NCI-H146 treated with DMSO at 0.1 percent for 48 hours (cell line): ENCODE measurements at regions not wholly inside any gene's neighbourhood (a gene's known extent, or its start where the extent isn't known, plus 50 kb on each side); places are given as distances from the start of the nearest gene placed in this dataset.
A peak's percentile ranks its signal among the peaks of the same experiment; 100 is the strongest.

ENCODE experiments used
- DNase-seq: peaks from one replicate; lab custom pipeline; 2025; ENCODE audit not compliant: unreplicated experiment; lab: John Stamatoyannopoulos, UW

DNA sequence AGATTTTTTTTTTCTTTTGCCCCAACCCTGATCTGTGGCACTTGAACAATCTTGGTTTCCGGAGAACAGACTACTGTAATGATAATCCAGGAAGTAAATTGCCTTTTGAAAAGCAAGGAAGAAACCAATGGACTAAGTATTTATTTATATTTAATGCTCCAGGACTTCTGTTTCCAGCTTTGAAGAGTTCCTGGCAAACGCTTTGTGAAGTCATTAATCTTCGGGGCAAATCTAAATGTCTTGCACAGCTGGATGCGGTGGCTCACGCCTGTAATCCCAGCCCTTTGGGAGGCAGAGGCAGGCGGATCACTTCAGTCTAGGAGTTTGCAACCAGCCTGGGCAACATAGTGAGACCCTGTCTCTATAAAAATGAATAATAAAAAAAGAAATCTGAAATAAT, 135.1 kb upstream of the GATA6 start:
- DNase-seq, result no peak

DNA sequence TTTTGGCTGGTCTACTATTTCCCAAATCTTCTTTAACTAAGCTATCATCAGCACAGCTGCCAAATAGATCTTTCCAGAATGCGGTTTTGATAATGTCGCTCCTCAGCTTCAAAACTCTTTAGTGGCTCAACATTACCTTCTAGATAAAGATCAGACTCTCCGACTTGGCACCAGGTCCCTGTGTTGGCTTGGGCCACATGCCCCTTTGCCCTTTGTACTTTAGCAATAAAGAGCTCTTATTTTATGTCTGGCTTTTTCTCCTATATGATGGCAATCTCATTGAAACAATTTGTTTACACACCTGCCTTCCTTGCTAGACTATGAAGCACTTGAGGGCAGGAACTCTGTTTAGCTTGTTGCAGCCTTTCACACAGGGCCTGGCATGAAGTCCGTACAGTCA, 128.9 kb upstream of the GATA6 start:
- DNase-seq, result no peak

DNA sequence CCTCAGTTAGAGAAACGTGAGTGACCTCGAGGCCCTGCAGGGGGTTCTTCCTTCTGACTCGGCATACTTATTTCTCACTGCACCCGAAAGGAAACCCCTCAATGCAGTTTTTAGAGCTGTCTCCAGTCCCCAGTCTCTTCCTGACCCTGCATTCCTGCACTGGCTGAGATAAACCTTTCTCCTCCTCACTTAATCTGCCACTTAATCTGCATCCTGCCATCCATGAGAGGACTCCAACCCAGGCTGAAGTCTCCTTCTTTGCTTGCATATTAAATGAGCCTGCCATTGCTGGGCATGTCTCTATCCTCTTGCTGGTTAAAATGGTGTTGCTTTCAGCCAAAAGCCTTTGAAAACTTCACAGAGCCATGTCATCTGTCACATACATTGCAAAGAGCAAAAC, 125.6 kb upstream of the GATA6 start:
- DNase-seq, result no peak

DNA sequence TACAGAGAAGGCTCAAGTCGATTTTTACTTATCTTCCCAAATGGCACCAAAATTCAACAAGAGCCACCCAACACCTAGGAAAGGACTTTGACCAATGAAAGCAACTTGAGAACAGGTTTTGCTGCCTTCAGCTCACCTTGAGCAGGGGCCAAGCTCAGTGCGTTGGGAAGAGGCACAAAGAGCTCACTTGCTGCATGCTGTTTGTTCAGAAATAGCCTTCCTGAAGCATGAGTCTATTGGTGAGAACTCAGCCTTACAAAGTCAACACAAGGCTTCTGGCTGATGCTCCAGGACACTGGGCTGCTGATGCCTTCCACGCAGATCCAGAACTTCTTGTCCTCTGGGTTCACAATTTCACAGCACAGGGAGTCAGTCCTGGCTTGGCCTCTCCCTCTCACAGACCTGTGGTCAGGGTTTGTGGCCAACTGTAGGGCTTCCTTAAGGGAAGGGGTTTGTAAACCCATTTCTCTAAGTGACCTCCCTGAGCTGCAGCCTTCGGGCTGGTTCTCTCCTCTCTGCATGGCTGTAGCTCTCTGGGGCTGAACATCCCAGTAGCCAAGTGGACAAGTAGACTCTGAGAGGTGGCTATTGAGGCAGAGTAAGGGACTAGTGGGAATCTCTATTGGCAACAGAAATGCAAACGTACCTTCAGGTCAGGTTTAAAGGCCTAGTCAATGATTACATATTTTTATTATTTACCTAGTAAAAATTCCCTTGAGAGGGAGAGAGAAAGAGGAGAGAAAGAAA, 124.7 kb upstream of the GATA6 start:
- peak; percentile 52 for DNase-seq

DNA sequence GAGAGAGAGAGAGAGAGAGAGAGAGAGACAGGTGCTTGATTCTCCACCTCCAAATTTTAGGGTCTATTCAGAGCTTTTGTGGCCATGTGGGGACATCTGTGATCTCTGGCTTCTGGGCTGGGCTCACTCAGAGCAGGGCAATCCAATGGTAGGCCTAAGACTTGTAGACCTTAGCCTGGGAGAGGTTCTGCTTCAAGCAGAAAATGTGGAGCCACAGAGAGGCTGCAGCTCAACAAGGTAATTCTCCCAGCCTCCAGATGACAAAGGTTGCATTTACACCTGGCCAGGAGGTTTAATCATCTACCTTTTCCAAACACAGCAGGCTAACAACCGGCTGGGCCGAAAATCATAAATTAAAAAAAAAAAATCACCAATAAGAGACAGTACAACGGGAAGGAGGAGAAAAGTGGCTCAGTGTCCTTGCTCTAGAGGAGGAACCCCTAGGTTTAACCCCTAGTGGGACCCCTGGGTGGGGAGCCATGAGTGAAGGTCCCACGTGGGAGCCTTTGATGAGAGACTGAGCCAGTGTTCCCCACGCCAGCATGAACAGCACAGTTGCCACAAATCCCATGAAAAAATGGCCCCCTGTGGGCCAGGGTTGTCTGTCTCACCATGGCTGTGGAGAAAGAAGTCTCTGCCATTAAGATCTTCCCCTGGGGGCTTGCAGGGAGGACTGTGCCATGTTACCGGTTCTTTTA, 124.0 kb upstream of the GATA6 start:
- DNase-seq, result peak; percentile 54

DNA sequence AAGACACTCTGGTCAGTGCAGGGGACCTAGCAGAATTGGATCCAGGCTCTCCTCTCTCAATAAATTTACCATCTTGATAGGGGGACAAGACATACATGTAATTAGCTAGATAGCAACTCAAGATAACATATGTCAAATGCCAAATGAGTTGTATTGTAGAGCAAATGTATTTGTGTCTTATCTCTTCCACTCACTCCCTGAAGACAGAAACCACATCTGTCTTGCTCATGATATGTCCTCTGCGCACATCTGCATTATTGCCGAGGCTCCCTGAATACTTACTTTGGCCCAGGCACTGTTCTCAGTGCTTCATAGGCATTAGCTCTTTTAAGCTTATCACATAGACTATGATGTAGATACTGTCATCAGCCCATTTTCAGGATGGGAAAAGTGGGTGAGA, 122.9 kb upstream of the GATA6 start:
- no peak for DNase-seq

DNA sequence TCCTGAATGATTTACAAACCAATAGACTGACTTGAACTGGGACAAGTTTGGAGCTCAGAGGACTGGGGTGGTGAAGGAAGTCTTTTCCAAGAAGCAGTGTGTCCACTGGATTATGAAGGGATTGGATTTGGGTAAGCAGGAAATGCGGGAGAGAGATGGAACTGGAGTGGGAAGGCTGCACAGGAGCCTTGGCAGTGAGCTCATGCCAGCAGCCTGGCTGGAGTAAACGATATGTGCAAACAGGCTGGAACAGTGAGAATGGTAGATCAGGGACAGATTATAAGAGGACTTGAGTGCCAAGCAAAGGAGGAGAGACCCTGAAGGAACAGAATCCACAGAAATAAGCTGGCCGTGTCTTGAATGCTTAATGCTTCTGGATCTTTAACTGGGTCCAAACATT, 121.9 kb upstream of the GATA6 start:
- DNase-seq, result no peak

DNA sequence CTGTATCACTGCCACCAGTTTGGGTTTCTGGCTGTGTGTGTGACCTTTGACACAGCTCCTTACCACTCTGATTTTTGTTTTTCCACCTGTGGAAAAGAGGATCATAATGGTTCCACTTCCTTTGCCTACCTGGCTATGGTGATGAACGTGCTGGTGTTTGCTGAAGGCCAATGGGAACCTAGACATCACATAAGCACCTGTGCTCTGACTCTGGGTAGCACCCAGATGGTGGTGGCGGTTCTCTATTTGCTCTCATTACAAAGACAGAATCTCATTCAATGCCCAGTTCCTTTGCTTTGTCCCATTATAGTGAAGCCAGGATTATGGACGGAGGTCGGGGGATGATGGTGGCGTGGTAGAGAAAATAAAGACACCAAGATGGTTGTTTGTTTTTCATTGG, 121.2 kb upstream of the GATA6 start:
- DNase-seq, result peak; percentile 48

DNA sequence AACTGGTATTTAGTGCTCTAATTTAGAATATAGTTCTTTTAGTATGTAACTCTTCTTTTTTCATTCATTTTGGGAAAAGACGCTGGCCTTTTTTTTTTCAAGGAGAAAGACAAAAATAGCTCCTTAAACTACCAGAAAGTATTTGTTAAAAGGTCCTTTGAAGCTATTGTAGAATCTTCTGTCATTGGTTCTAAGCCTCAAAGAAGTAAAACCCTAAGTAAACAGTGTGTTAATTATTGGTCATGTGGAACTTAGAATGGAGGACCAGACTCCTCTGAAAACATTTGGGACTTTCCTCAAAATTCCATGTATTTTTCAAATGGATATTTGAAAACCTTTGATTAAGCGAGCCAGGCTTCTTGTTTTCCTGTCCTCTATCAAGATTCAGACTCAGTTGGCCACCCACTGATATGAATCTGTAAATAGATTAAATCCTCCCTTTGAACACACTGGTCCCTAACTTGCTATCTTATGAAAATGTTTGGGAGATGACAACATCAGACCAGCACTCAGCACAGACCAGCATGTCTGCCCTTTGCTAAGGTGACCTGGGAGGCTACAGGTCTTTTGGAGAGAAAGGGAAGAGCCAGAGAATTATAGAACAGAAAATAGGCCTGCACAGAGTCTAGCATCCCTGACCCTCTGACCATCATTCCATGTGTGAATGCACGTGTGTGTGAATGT, 120.3 kb upstream of the GATA6 start:
- no peak for DNase-seq

DNA sequence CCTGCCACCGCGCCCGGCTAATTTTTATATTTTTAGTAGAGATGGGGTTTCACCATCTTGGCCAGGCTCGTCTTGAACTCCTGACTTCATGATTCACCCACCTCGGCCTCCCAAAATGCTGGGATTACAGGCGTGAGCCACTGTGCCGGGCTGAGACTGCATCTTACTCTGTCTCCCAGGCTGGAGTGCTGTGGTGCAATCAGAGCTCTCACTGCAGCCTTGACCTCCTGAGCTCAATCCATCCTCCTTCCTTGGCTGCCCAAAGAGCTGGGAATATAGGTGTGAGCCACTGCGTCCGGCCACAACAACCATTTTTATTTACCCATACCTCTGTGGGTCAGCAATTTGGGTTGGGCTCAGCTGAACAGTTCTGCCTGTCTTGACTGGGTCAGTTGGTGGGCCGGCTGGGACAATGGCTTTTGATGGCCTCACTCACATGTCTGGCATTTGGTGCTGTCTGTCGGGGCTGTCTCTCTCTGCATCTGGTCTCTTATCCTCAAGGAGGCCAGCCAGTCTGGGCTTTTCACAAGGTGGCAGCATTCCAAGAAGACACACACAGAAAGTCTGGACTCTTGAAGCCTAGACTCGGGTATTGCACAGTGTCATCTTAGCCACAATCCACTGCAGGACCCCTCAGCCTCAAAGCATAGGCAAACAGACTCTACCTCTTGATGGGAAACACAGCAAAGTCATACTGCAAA, 116.8 kb upstream of the GATA6 start:
- DNase-seq, result no peak

DNA sequence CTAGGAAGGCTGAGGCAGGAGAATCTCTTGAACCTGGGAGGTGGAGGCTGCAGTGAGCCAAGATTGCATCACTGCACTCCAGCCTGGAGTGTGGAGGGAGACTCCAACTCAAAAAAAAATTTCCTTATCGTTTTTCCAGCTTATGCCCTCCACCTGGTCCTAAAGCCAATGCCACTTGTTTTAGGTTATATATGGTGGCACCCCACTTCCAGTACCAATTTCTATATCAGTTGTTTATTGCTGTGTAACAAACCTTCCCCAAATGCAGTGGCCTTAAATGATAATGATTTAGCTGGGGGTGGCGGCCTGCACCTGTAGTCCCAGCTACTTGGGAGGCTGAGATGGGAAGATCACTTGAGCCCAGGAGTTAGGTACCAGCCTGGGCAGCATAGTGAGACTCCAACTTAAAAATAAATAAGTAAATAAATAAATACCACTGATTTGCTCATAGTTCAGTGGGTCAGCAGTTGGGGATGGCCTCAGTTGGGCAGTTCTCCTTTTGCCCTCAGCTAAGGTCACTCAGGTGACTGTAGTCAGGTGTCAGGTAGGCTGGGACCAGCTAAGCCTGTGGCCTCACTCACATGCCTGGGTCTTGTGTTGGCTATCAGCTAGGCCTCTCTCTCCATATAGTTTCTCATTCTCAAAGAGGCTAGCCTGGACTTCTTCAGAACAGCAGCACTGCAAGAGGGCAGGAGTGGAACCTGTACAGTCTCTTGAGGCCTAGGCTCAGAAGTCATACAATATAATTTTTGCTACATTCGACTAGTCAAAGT, 113.7 kb upstream of the GATA6 start:
- no peak for DNase-seq

DNA sequence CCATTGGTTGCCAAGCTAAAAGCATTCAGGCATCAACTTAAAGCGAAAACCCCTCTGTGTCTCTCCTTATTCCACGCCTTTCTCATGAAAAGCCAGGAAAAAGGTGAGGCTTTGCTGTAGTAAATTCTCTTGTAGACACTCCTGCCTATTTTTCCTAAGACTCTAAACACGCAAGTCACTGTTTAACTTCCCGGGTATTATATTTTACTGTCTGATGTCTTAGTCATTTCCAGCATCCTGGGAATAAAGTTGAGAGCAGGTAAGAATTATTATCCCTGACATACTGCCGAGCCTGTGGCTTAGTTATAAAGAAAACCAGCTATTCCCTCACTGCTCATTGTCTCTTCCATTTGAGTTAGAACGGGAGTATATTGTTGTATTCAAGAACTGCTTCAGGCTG, 112.4 kb upstream of the GATA6 start:
- DNase-seq, result no peak

DNA sequence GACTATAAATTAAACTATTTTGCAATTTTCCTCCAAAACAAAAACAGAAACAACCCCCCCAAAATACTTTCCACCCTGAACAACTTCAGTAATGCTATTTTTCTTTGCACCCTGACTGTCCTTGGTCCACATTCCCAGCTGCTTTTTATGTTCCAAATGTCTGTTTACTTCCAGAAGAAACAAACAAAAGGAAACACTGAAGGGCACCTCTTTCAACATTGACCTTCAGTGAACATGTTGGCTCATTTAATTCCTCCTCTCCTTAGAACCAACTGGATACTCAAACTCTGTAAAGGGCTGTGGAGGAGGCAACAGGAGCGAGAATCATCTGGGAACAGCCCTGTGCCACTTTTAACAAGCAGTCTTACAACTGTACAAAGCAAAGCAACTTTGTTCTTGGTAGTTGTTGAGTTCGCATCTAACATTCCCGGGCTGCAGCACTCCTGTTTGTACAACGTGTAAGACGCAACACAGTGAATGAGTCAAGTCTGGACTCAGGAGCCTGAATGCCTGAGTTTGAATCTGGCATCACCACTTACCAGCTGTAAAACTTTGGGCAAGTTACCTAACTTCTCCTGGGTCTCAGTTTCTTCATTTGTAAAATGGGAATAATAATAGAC, 111.4 kb upstream of the GATA6 start:
- DNase-seq, result no peak

DNA sequence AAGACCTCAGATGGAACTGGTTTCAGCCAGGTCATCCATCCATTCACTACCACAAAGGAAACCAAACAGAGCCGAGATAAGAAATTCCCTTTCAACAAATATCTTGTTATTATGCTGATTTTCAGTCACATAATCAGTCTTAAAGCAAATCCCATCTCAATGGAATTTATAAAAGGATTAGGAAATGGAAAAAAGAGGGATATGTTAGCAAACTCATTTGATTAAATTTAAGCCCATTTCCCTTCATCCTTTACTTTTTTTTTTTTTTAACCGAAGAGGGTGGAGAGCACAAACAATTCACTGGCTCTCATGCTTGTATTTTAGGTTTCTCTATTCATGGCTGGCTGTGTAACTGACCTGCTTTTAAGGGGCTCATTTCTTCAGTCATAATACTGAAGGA, 109.0 kb upstream of the GATA6 start:
- DNase-seq, result peak; percentile 57

DNA sequence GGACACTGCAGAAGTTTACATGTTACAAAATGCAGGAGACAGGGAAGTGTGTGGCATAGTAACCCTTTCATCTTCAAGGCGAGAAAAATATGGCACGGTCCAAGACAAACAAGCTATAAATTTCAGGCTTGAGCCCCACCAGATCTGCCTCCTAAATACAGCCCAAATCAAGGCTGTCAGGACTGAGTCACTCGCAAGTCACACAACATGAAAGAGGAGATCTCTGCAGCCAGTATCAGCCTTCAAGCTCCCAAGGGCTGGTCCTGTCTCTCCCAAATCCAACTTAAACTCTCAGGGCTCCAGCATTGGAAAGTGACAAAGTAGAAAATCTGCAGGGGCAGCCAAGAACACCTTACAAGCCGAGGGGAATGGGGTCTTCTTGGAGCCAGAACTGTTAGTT, 106.3 kb upstream of the GATA6 start:
- no peak for DNase-seq

DNA sequence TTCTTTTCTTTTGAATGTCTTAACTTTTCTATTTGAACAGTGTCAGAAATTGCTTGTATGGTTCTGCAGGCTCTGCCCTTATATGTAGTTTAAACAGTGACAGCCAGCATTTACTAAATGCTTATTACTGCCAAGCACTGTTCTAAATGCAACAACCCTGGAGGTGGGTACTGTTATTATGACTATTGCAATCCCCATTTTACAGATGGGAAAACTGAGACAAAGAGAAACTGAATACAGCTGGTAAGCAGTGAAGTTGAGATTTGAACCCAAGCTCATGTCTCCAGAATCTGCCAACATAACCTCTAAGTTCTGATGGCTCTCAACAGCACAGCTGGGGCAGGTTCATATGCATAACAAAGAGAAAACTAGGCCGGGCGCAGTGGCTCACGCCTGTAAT, 105.7 kb upstream of the GATA6 start:
- DNase-seq, result no peak

DNA sequence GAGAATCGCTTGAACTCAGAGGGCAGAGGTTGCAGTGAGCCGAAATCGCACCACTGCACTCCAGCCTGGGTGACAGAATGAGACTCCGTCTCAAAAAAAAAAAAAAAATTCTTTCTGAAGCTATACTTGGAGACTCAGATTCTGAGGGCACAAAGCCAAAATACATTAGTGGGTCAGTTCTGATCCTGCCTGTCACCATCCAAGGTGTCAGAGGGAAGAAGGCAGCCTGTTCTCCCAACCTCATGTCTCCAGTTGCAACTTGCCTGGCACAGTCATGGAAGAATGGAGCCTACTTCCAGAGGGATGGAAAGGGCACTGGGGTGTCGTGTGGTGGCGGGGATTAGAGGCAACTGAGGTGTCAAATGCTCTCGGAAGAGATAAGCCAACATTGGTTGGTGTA, 104.8 kb upstream of the GATA6 start:
- no peak for DNase-seq

DNA sequence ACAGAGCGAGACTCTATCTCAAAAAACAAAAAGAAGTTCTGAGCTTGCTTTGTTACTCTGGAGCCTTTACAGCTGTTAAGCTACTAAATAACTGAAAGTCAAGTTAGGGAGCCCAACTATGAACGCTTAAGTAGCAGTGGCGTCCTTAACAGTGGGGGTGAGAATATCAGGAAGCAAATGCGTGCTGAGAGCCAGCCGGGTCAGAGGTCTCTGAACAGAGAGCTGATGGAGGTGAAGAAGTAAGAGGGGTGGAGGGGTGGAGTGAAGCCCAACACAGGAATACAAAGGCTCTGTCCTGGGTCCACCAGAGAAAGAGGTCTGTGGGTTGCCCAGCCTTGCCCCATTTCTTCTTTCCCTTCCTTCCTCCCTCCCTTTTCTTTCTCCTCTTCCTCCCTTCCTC, 104.1 kb upstream of the GATA6 start:
- no peak for DNase-seq

DNA sequence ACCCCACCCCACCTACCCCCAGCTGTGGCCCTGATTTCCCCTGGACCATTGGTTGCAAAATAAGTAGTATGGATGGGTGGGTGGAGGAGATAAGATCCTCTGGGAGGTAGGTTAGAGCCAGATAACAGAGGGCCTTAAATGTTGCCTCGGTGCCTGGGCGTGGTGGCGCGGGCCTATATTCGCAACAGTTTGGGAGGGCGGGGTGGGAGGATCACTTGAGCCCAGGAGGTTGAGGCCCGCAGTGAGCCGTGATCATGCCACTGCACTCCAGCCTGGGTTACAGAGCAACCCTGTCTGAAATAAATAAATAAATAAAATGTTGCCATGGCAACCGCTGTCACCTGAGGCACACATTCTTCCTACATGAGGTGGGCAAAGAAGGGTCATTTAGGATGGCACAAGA, 103.3 kb upstream of the GATA6 start:
- DNase-seq, result no peak

DNA sequence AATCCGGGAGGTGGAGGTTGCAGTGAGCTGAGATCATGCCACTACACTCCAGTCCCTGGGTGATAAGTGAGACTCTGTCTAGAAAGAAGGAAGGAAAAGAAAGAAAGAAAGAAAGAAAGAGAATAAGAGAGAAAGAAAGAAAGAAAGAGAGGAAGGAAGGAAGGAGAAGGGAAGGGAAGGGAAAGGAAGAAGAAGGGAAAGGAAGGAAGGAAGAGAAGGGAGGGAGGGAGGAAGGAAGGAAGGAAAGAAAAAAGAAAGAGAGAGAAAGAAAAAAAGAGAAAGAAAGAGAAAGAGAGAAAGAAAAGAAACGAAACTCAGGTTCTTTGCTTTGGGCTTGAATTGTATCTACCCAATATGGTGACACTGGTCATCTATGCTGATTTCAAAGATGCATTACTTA, 102.3 kb upstream of the GATA6 start:
- no peak for DNase-seq

DNA sequence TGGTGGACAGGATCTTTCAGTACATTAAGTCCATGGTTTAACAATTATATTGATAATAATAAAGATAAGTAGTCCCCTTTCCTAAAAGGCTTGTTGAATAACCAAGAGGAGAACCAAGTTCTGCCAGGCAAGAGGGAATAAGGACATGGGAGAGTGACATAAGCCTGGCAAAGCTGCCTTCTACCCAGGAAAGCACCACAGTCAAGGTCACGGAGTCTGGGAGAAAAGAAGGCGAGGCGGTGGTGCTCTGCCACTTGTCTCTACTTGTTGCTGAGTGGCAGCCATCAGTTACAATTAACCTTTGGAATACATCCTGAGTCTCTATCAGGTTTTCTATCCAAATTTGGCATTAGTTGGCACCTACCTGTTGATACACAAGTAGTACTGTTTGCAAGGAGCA, 101.7 kb upstream of the GATA6 start:
- no peak for DNase-seq
